Peyer's patch (tissue), 4 donors: ENCODE measurements at regions not wholly inside any gene's neighbourhood (a gene's known extent, or its start where the extent isn't known, plus 50 kb on each side); places are given as distances from the start of the nearest gene placed in this dataset.
A peak's percentile ranks its signal among the peaks of the same experiment; 100 is the strongest.

Experiments
- DNase-seq, 3 donors: peaks; one replicate each; pipeline ENCODE4 v3.0.0-alpha.2; 2017 to 2019
- H3K27ac ChIP-seq, 4 donors: fragments of 200-600 bp; sonication (generic); one replicate each; pipeline ENCODE4 v1.5.1; 2016 to 2019
- H3K27me3 ChIP-seq, 2 donors: fragments of 200-600 bp; sonication (generic); one replicate each; pipeline ENCODE4 v1.5.1; 2019
- H3K36me3 ChIP-seq, 3 donors: fragments of 200-600 bp; sonication (generic); one replicate each; pipeline ENCODE4 v1.5.1; 2016 to 2019
- H3K4me1 ChIP-seq, 4 donors: fragments of 200-600 bp; sonication (generic); one replicate each; pipeline ENCODE4 v1.5.1; 2016 to 2019
- H3K4me3 ChIP-seq, 4 donors: fragments of 200-600 bp; sonication (generic); 1 replicate in 3 of 4; 2 replicates in 1 of 4; pipeline ENCODE4 v1.5.1; 2016 to 2019; ENCODE audit warnings: mild to moderate bottlenecking in 1 of 4
- H3K9me3 ChIP-seq, 4 donors: fragments of 200-600 bp; sonication (generic); one replicate each; pipeline ENCODE4 v1.5.1; 2016 to 2019; ENCODE audit warnings: mild to moderate bottlenecking in 1 of 4
- POLR2A ChIP-seq, 2 donors: fragments of 450-650 bp; IDR thresholded peaks; one replicate each; pipeline ENCODE4 v1.5.1; 2017; ENCODE audit warnings: antibody characterized with exemption in 2 of 2, mild to moderate bottlenecking in 2 of 2, moderate library complexity in 2 of 2
- TF ChIP-seq, protein P1 (sequence below), 6 experiments: fragments of 450-650 bp in 4 of 6; fragments of 200-600 bp in 2 of 6; sonication (generic) in 1 of 6; IDR thresholded peaks; one replicate each; pipeline ENCODE4 v1.5.1; 2017 to 2019; ENCODE audit warnings: antibody characterized with exemption in 6 of 6, mild to moderate bottlenecking in 3 of 6, moderate library complexity in 1 of 6

DNA sequence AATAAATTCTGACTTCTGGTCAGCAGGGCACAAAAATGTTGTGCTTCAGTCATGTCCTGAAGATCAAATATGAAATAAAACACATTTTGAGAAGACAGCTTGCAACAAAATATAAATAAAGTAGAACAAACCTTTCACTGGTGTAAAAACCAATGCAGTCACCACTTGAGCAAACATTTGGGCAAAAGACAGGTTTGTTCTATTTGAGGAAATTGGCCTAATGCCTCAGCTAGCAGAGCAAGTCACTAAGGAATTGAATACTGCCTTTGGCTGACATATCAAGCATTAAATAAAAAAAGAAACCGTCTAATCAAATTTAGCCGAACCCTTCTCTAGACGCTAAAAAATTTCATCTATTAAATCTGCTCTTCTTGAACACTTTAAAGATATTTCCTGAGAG, 475.4 kb upstream of the CNTN3 start:
- Histone ChIP-seq H3K4me3 (no peak overlapping the region), H3K27me3 (no peaks in the 10 kb centered on the region), H3K36me3 (no peaks in the 10 kb centered on the region), H3K27ac (no peak overlapping the region), H3K4me1 (no peaks in the 10 kb centered on the region), H3K9me3 (no peaks in the 10 kb centered on the region)
- no peak for TF ChIP-seq POLR2A (IDR thresholded peaks at IDR 0.05)
- TF ChIP-seq, protein P1, sequence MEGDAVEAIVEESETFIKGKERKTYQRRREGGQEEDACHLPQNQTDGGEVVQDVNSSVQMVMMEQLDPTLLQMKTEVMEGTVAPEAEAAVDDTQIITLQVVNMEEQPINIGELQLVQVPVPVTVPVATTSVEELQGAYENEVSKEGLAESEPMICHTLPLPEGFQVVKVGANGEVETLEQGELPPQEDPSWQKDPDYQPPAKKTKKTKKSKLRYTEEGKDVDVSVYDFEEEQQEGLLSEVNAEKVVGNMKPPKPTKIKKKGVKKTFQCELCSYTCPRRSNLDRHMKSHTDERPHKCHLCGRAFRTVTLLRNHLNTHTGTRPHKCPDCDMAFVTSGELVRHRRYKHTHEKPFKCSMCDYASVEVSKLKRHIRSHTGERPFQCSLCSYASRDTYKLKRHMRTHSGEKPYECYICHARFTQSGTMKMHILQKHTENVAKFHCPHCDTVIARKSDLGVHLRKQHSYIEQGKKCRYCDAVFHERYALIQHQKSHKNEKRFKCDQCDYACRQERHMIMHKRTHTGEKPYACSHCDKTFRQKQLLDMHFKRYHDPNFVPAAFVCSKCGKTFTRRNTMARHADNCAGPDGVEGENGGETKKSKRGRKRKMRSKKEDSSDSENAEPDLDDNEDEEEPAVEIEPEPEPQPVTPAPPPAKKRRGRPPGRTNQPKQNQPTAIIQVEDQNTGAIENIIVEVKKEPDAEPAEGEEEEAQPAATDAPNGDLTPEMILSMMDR (IDR thresholded peaks at IDR 0.05), result no peak
- DNase-seq, result no peak

DNA sequence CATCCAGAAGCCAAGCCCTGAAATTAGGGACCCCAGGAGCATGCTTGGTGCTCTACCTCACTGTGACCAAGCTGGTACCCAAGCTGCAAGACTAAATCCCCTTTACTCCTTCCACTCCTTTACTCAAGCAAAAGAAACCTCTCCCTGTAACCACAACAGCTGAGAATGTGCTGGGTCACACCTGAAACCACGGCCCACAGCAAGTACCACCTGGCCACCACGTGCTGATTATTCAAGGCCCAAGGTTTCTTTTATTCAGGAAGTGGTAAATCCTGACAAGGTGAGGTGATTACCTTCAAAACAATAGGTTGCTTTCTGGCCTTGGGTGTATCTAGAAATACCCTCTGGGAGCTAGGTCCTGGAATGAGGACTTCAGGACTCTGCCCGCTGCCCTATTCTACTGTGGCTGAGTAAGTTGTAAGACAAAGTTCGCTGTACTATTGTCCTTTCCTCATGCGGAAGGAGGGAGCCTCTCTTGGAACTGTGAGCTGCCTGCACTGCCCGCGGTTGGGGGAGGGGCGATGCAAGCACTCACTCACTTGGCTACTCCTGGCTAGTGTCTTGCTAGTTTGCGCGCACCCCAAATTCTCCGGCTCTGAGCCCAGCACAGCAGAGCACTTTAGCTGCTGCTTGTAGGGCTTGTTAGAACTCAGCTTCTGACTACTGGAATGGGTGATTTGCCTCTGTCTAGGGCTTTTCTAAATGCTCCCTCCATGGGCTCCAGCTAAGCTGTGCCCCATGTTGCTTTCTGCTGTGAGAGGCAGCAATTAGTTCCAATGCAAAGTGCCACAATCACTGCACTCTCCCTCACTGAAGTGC, 487.1 kb upstream of the CNTN3 start:
- H3K27ac ChIP-seq, result peak overlapping the region in 1 of 4 donors; percentile 26
- H3K4me1 ChIP-seq, result no peaks in the 10 kb centered on the region
- TF ChIP-seq, protein P1 (IDR thresholded peaks at IDR 0.05), result no peak
- TF ChIP-seq POLR2A (IDR thresholded peaks at IDR 0.05), result no peak
- DNase-seq, result peak in 1 of 3 donors; percentile 60
- H3K27me3 ChIP-seq, result no peaks in the 10 kb centered on the region
- no peaks in the 10 kb centered on the region for H3K9me3 ChIP-seq
- H3K4me3 ChIP-seq, result no peak overlapping the region
- no peaks in the 10 kb centered on the region for H3K36me3 ChIP-seq

- H3K9me3 ChIP-seq, result no peaks in the 10 kb centered on the region
- no peaks in the 10 kb centered on the region for H3K4me1 ChIP-seq
- H3K4me3 ChIP-seq, result no peak overlapping the region
- DNase-seq, result no peak
- H3K36me3 ChIP-seq, result no peaks in the 10 kb centered on the region
- no peak for TF ChIP-seq POLR2A (IDR thresholded peaks at IDR 0.05)
- TF ChIP-seq, protein P1 (IDR thresholded peaks at IDR 0.05), result no peak
- no peaks in the 10 kb centered on the region for H3K27me3 ChIP-seq
- H3K27ac ChIP-seq, result no peak overlapping the region
Measured at GRCh38 chr3:75110741-75111140, 496.3 kb upstream of the CNTN3 start.

DNA sequence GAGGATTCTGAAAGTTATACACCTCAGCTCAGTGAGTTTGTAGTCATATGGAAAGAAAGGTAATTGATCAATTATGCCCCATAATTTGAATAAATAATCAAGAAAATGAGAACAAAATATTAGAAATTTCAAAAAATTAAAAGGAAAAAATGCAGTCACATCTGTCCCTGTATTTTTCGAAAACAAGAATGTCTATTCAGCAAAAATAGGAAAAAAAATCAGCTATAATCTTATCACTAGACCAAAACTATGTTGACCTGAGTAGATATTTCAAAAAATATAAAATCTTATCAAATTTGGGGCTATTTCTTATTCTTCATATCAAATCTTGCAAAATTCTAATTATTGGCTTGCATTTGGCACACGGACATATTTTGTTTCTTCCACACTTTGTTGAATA, 501.2 kb upstream of the CNTN3 start:
- no peak for TF ChIP-seq POLR2A (IDR thresholded peaks at IDR 0.05)
- TF ChIP-seq, protein P1 (IDR thresholded peaks at IDR 0.05), result no peak
- no peaks in the 10 kb centered on the region for H3K27me3 ChIP-seq
- H3K4me3 ChIP-seq, result no peak overlapping the region
- no peak overlapping the region for H3K27ac ChIP-seq
- H3K36me3 ChIP-seq, result no peaks in the 10 kb centered on the region
- H3K9me3 ChIP-seq, result no peaks in the 10 kb centered on the region
- H3K4me1 ChIP-seq, result no peaks in the 10 kb centered on the region
- DNase-seq, result no peak

GRCh38 chr3:75118779-75119178, 504.3 kb upstream of the CNTN3 start:
- no peaks in the 10 kb centered on the region for H3K36me3 ChIP-seq
- H3K4me3 ChIP-seq, result no peak overlapping the region
- H3K27ac ChIP-seq, result no peak overlapping the region
- H3K27me3 ChIP-seq, result no peaks in the 10 kb centered on the region
- no peak for TF ChIP-seq POLR2A (IDR thresholded peaks at IDR 0.05)
- TF ChIP-seq, protein P1 (IDR thresholded peaks at IDR 0.05), result no peak
- no peak for DNase-seq
- no peaks in the 10 kb centered on the region for H3K9me3 ChIP-seq
- no peaks in the 10 kb centered on the region for H3K4me1 ChIP-seq
